PC-3 (cell line): ENCODE measurements at regions not wholly inside any gene's neighbourhood (a gene's known extent, or its start where the extent isn't known, plus 50 kb on each side); places are given as distances from the start of the nearest gene placed in this dataset.

Experiments used
- EZH2 ChIP-seq: fragments of 300-600 bp; sonication (generic); IDR thresholded peaks from one replicate; pipeline ENCODE4 v1.6.1; 2017; ENCODE audit warnings: antibody characterized with exemption, mild to moderate bottlenecking, low read length; ENCODE audit not compliant: unreplicated experiment
- TF ChIP-seq, protein P1 (sequence below): fragments of 300-600 bp; sonication (generic); conservative IDR thresholded peaks from 2 replicates; pipeline ENCODE4 v1.5.1; 2017; ENCODE audit warnings: antibody characterized with exemption, low read depth, mild to moderate bottlenecking, low read length

DNA sequence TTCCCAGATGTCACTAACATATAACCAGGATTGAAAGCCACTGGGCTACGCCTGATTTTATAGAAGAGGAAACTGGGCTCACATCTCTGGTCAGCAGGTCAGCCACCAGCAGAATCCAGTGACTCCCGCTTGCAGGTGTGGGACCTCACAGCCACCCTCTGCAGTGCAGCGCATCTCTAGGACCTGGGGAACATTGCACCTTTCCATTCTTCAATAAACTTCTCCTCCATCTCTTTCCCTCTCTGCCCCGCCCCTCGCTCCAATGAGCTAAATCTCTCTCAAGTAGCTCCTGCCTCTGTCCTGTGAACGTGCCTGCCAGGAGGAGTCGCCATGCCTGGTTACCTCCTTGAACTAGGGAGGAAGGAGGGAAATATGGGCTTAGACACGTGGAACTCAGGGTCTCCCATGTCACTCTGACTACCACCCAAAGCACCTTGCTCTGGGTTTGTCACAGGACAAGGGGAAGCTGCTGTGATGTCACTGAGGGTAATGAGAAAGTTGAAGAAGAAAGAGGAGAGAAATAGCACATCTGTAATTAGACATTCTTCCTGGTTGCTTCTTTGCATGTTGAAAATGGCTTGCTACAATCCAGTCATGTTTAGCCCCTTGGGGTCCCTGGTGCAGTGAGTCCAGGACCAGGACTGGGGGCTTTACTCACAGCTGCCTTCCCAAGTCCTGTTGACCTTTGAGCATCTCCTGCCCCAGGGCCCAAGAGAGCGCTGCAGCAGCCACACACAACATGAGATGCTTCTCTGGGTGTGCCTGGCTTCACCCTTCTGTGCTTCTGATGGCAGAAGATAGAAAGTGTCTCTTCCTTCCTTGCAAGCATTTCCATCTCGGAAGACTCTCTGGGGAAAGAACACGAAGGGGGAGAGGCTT, 469.4 kb downstream of the PREX1 start:
- TF ChIP-seq, protein P1, sequence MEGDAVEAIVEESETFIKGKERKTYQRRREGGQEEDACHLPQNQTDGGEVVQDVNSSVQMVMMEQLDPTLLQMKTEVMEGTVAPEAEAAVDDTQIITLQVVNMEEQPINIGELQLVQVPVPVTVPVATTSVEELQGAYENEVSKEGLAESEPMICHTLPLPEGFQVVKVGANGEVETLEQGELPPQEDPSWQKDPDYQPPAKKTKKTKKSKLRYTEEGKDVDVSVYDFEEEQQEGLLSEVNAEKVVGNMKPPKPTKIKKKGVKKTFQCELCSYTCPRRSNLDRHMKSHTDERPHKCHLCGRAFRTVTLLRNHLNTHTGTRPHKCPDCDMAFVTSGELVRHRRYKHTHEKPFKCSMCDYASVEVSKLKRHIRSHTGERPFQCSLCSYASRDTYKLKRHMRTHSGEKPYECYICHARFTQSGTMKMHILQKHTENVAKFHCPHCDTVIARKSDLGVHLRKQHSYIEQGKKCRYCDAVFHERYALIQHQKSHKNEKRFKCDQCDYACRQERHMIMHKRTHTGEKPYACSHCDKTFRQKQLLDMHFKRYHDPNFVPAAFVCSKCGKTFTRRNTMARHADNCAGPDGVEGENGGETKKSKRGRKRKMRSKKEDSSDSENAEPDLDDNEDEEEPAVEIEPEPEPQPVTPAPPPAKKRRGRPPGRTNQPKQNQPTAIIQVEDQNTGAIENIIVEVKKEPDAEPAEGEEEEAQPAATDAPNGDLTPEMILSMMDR, result no peak
- no peak for TF ChIP-seq EZH2
